Ectodermal cell (in vitro differentiated cells): ENCODE measurements at regions not wholly inside any gene's neighbourhood (a gene's known extent, or its start where the extent isn't known, plus 50 kb on each side); places are given as distances from the start of the nearest gene placed in this dataset.
"Not testable (repeated sequence)": the region's sequence is repeated elsewhere in the genome, so short reads cannot be mapped to it uniquely, and the experiment has no call there.

Source experiments
- H3K27ac ChIP-seq: 2 replicates; pipeline ENCODE4 v1.7.0; 2013; ENCODE audit warnings: mild to moderate bottlenecking, low read depth, low read length; ENCODE audit not compliant: insufficient read depth, poor library complexity, severe bottlenecking
- H3K27me3 ChIP-seq: 2 replicates; pipeline ENCODE4 v1.7.0; 2013; ENCODE audit warnings: mild to moderate bottlenecking, low read length; ENCODE audit not compliant: insufficient read depth, control insufficient read depth, poor library complexity, severe bottlenecking
- H3K36me3 ChIP-seq: one replicate; pipeline ENCODE4 v1.7.0; 2013; ENCODE audit warnings: low read length; ENCODE audit not compliant: control insufficient read depth, insufficient read depth
- H3K4me1 ChIP-seq: one replicate; pipeline ENCODE4 v1.7.0; 2013; ENCODE audit warnings: low read length; ENCODE audit not compliant: control insufficient read depth, insufficient read depth
- H3K4me3 ChIP-seq: 2 replicates; pipeline ENCODE4 v1.7.0; 2013; ENCODE audit warnings: low read depth, low read length, control low read depth; ENCODE audit not compliant: insufficient read depth
- H3K9me3 ChIP-seq: 2 replicates; pipeline ENCODE4 v1.7.0; 2013; ENCODE audit warnings: mild to moderate bottlenecking, low read length, moderate library complexity; ENCODE audit not compliant: control insufficient read depth
- WGBS, 2 experiments: methylation state at CpG; one replicate each; pipeline ENCODE4 v1.1.7; 2013; ENCODE audit warnings: missing lambda C conversion rate in 2 of 2; 5-methylcytosine and 5-hydroxymethylcytosine counted together

DNA sequence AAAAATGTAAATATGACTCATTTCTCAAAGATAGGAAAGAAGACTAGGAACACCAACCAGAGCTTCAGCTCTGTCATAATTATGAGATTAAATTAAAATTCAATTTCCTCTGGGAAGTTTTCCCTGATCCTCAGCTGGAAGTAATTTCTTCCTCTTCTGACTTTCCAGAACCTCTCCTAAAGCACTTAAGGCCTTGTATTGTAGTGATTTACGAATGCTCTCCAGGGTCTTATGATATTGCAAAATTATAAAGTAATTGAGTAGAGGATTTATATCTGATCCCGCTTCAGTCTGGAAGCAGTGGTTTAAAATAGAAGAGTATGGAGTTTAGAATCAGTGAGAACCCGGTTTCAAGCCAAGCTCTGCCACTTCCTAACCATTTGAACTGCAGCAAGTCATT lies 279.8 kb downstream of the ZPLD1 start:
- Histone ChIP-seq H3K27me3 (no peaks in the 10 kb centered on the region), H3K9me3 (no peaks in the 10 kb centered on the region), H3K36me3 (no peaks in the 10 kb centered on the region), H3K27ac (no peak overlapping the region), H3K4me1 (no peaks in the 10 kb centered on the region), H3K4me3 (no peak overlapping the region)
- WGBS, 2 experiments = 96 to 100% methylated on average over 2 to 3 of the region's 3 CpGs

DNA sequence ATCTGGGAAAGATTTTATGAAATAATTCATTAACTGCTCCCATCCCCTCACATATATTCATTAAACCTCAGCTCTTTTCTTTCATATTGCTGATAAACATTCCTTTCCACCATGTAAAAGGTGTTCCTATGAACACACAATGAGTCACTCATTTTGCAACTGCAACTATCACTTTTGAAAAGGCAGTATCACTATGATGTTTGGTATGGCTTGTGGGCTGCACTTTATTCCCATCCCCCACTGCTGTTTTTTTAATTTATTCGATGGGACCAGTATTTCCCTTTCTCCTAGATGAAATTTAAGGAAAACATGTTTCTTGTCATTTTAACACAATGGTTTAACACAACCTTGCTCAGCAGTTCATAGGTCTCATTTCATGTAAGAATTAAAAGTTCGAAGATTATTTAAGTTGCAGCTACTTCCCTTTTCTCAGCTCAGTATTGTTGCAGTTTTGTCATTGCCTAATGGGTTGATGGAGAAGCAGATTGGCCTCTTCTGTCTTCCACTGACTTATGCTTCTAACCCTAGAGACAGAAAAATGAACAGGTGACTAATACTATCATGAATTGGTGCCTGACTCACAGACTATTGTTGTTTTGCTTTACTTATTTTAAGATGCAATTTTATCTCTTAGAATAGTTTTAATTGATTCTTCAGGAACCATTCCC lies 280.3 kb downstream of the ZPLD1 start:
- Histone ChIP-seq H3K27ac (no peak overlapping the region), H3K9me3 (no peaks in the 10 kb centered on the region), H3K27me3 (no peaks in the 10 kb centered on the region), H3K36me3 (no peaks in the 10 kb centered on the region), H3K4me1 (no peaks in the 10 kb centered on the region), H3K4me3 (no peak overlapping the region)
- WGBS, 2 experiments = 80 to 98% methylated on average over 1 to 2 of the region's 2 CpGs

DNA sequence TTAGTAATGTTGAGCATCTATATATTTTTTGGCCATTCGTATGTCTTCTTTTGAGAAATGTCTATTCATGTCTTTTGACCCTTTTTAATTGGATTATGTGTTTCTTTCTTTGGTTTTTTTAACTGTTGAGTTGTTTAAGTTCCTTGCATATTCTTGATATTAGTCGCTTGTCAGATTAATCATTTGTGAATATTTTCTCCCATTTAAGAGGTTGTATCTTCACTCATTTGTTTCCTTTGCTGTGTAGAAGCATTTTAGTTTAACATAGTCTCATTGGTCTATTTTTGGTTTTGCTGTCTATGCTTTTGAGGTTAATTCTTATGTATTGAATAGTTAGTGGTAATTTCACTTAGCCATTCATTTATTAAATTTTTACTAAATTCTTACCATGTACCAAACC lies 283.8 kb downstream of the ZPLD1 start:
- WGBS, 2 experiments = 47 to 72% methylated on average over 1 to 2 of the region's 2 CpGs
- Histone ChIP-seq H3K4me3 (no peak overlapping the region), H3K27me3 (no peaks in the 10 kb centered on the region), H3K9me3 (no peaks in the 10 kb centered on the region), H3K27ac (no peak overlapping the region), H3K4me1 (no peaks in the 10 kb centered on the region), H3K36me3 (no peaks in the 10 kb centered on the region)

DNA sequence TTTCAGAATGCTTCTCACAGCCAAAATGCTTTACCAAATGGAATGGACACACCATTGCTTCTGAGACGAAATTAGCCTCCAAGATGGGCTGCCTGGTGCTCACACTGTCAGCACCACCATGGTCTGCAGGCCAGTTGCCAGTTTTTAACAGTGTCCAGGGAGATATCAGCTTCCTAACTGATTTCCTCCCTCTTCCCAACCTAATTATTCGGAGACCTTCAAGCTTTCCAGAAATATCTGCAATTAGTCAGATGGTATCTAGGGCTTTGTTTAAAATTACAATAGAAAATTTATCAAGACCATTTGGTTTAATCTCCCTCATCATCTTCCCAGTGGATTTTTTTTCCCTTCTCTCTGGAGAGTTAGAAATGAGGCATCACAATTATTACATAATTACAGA lies 287.5 kb downstream of the ZPLD1 start:
- Histone ChIP-seq H3K36me3 (no peaks in the 10 kb centered on the region), H3K4me3 (no peak overlapping the region), H3K27ac (no peak overlapping the region), H3K27me3 (no peaks in the 10 kb centered on the region), H3K4me1 (no peaks in the 10 kb centered on the region), H3K9me3 (no peaks in the 10 kb centered on the region)
- WGBS, 2 experiments = 89 to 92% methylated on average over 1 to 2 of the region's 2 CpGs

DNA sequence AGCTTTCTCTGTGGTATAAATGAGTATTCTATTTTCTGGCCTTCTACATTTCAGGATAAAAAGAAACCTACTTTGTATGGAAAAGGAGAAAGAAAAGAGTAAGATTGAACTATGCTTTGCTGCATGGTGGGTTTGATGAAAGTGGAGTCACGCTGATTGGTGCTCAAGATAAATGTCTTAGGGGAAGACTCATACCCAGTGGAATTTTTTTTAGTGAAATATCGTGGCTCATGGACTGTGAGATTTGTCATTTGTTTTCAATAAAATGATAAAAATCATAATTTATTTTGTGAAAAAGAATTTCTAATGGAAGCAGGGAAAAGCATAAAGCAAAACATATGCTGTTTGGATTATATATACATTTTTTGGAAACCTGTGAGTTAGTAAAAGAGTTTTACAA lies 292.5 kb downstream of the ZPLD1 start:
- Histone ChIP-seq H3K9me3 (no peaks in the 10 kb centered on the region), H3K4me3 (no peak overlapping the region), H3K36me3 (no peaks in the 10 kb centered on the region), H3K27ac (no peak overlapping the region), H3K27me3 (no peaks in the 10 kb centered on the region), H3K4me1 (no peaks in the 10 kb centered on the region)
- WGBS, 2 experiments = 85 to 99% methylated on average over 2 of the region's 2 CpGs

DNA sequence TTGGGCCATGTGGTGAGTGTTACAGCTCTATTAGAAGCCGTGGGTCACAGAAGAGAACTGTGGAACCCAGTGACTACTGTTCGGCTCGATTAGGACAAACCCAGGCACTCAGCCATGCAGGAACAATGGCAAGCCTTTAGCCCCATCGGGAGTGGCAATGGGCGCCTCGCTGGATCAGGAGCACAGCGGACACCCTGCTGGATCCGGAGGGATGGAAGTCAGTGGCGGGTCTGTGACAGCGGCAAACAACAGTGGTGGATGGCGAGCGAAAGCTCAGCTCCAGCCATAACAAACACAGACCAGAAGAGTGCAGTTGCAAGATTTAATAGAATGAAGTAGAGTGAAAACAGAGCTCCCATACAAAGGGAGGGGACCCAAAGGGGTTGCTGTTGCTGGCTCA lies 297.8 kb downstream of the ZPLD1 start:
- not testable (repeated sequence) for H3K9me3 ChIP-seq, H3K4me3 ChIP-seq, H3K27ac ChIP-seq, H3K36me3 ChIP-seq, H3K27me3 ChIP-seq, H3K4me1 ChIP-seq
- WGBS, 2 experiments = 91 to 94% methylated on average over 12 of the region's 12 CpGs

DNA sequence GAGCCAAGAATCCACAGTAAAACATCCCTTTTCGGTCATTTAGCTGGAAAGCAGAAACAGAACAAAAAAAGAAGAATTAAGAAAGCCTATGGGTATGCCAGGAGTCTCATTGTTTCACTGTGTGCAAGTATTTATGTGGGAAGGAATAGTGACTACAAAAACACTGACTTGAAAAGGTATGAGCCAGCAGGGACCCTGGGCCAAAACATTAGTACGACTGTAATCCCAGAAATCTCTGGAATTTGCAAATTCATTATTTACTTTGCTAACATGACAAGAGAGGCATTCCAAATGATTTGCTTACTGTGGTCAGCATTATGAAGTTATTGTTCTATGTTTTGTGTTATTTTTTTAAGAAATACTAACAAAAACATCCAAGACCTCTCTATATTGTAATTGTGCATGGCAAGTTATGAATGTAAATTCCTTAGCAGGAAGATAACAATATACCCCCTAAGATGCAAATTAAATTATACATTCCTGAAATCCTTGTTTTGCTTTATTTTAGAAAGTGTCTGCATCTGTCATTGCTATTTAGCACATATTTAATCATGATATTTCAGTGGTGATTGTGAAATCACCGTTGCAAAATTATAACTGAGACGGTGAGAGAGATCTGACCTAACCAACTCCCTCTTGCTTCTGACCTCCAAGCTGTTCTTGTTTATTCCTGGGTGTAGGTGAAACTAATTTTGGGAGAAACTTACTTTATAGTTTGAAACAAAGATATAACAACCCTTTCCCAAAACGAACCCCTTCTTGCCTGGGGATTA lies 299.2 kb downstream of the ZPLD1 start:
- H3K4me3 ChIP-seq = no peak overlapping the region
- no peaks in the 10 kb centered on the region for H3K9me3 ChIP-seq
- H3K27ac ChIP-seq = no peak overlapping the region
- H3K36me3 ChIP-seq = no peaks in the 10 kb centered on the region
- H3K27me3 ChIP-seq = no peaks in the 10 kb centered on the region
- H3K4me1 ChIP-seq = no peaks in the 10 kb centered on the region
- WGBS, 2 experiments = 66 to 86% methylated on average over 3 to 5 of the region's 5 CpGs

DNA sequence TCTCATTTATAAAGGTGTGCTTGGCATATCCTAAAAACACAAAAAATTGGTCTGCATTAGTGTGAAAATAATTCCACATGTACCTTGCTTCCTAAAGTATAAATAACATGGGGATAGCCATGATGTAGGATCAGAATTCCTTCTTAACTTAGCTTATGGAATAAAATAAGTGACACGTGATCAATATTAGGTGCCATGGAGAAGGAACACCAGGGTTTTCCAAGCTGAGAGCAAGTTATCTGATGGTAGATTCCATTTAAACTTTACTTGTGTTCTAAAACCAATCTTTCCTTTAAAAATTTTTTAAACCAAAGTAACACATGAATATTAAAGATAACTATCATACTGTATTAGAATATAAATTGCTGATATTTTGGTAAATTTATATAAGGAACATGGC lies 300.5 kb downstream of the ZPLD1 start:
- 73 to 94% methylated on average over 1 of the region's 1 CpG for WGBS, 2 experiments
- H3K27me3 ChIP-seq = no peaks in the 10 kb centered on the region

DNA sequence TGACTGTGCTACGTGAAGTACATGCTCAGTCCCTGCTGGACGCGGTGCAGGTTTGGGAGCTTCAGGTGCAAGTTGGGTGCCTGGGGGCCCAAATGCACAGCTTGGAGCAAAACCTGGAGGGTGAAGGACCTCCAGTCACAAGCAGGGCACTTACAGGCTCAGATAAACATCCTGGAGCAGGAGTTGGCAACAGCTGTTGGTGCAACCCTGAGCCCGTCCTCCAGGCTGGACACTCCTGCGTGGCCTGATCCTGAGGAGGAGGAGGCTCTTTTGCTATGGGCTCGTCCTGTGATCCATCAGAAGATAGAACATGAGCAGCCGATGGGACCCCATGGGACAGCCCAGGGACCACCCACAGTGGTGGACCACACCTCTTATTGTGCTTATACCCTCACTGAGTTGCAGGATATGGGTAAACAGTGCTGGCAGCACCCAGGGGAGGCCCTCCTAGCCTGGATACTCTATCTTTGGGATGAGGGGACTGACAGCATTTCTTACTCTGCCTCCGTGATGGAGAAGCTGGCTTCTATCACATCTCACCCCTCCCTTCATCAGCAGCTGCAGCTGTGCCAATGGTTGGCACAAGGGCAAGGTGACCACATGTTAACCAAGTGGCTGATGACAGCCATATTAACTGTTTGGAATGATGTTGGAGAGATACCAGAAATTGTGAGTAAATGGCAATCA lies 301.6 kb downstream of the ZPLD1 start:
- Histone ChIP-seq H3K9me3 (no peaks in the 10 kb centered on the region), H3K27me3 (no peaks in the 10 kb centered on the region), H3K4me1 (no peaks in the 10 kb centered on the region), H3K4me3 (no peak overlapping the region), H3K36me3 (no peaks in the 10 kb centered on the region), H3K27ac (no peak overlapping the region)
- 94 to 96% methylated on average over 8 of the region's 8 CpGs for WGBS, 2 experiments

More for the DNA sequence above, 300.5 kb downstream of the ZPLD1 start:
- Histone ChIP-seq H3K9me3 (no peaks in the 10 kb centered on the region), H3K4me1 (no peaks in the 10 kb centered on the region), H3K36me3 (no peaks in the 10 kb centered on the region), H3K27ac (no peak overlapping the region), H3K4me3 (no peak overlapping the region)

DNA sequence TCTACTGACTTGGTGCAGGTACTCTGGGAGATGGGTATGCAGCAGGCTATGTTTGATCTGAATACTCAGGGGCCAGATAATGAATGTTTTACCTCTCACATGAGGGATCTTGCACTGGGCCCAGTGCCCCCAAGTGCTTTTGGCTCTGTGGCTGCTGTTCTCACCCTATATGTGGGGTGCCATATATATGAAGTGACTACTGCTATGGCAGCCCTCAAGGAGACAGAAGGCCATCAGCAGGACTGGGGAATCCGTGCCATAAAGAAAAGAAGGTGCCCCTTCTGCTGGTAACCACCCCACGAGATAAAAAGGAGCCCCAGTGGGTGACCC lies 302.1 kb downstream of the ZPLD1 start:
- 86 to 94% methylated on average over 2 of the region's 2 CpGs for WGBS, 2 experiments
- H3K9me3 ChIP-seq = no peaks in the 10 kb centered on the region
- no peak overlapping the region for H3K27ac ChIP-seq
- H3K4me1 ChIP-seq = no peaks in the 10 kb centered on the region
- H3K4me3 ChIP-seq = no peak overlapping the region
- no peaks in the 10 kb centered on the region for H3K36me3 ChIP-seq
- no peaks in the 10 kb centered on the region for H3K27me3 ChIP-seq
